Sigmoid colon (tissue), 4 donors: ENCODE measurements at regions not wholly inside any gene's neighbourhood (a gene's known extent, or its start where the extent isn't known, plus 50 kb on each side); places are given as distances from the start of the nearest gene placed in this dataset.

ENCODE experiments used
- CTCF ChIP-seq, 4 experiments: fragments of 450-650 bp in 3 of 4; fragments of 200-600 bp in 1 of 4; IDR thresholded peaks; one replicate each; pipeline ENCODE4 v1.5.1; 2016 to 2019; ENCODE audit warnings: antibody characterized with exemption in 4 of 4, mild to moderate bottlenecking in 3 of 4, moderate library complexity in 2 of 4
- EP300 ChIP-seq, 4 donors: sonication (generic); formaldehyde crosslinking; IDR thresholded peaks; one replicate each; pipeline ENCODE4 v1.6.1; 2017; ENCODE audit warnings: antibody characterized with exemption in 4 of 4
- POLR2A ChIP-seq, 2 donors: fragments of 450-650 bp; IDR thresholded peaks; one replicate each; pipeline ENCODE4 v1.6.1; 2016; ENCODE audit warnings: antibody characterized with exemption in 2 of 2, mild to moderate bottlenecking in 2 of 2, moderate library complexity in 2 of 2
- POLR2AphosphoS5 ChIP-seq, 4 donors: sonication (generic); formaldehyde crosslinking; IDR thresholded peaks; one replicate each; pipeline ENCODE4 v1.6.1; 2017; ENCODE audit warnings: antibody characterized with exemption in 4 of 4

GRCh38 chr5:93313672-93314071 lies 267.3 kb downstream of the NR2F1-AS1 start:
- TF ChIP-seq CTCF (IDR thresholded peaks at IDR 0.05) (no peak), POLR2AphosphoS5 (IDR thresholded peaks at IDR 0.05) (no peak), EP300 (IDR thresholded peaks at IDR 0.05) (no peak), POLR2A (IDR thresholded peaks at IDR 0.05) (no peak)
